ENCODE measurements at regions not wholly inside any gene's neighbourhood (a gene's known extent, or its start where the extent isn't known, plus 50 kb on each side); places are given as distances from the start of the nearest gene placed in this dataset.

DNA sequence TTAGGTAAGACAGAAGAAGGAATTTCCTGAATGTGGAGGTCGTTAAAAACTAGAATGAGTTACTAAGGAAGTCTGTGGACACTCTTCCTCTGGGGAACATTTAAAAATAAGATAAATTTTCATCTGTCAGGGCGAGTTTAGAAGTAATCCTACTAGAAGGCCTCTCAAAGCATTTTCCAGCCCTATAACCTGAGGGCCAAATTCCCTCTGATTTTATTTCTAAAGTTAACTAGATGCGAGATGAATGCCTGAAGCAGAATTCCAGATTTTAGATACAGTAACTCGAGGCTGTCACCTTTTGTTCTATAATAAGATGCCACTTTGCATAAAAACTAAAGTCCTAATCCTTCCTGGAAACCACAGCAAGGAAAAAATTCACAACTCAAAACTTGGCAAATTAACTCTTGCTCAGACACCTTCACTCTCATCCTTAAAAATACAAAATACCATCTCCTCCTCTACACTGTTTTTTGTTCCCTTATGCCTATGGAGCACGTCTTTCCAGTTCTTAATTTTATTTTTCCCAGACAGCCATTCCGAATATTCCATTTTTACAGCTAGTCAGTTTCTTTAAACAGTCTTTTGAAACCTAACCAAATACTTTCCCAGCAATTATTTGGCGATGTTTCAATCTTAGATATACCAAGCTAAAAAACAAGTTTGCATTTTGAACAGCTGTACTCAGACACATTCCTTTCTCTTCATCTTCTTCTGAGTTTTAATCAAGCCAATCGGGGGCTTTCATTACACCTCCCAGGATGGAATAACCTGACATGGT, 420.7 kb upstream of the NFE2L3 start:
- no peaks in the 10 kb centered on the region for H3K27me3 ChIP-seq (ENCODE audit: insufficient read depth, poor library complexity, severe bottlenecking)
- DNase-seq (ENCODE audit: low read depth in 1 of 2, low spot score in 1 of 2), result no peak
- H3K4me3 ChIP-seq (replicated peaks; ENCODE audit: insufficient read depth, low read length), result no peak overlapping the region
- no peak overlapping the region for H3K27ac ChIP-seq (replicated peaks)
- TF ChIP-seq POLR2AphosphoS5 (IDR thresholded peaks at IDR 0.05; ENCODE audit: low read depth) (no peak), SPI1 (IDR thresholded peaks at IDR 0.05; ENCODE audit: borderline replicate concordance, low read depth) (no peak)

- TF ChIP-seq POLR2AphosphoS5 (IDR thresholded peaks at IDR 0.05; ENCODE audit: low read depth) (no peak), GABPA (IDR thresholded peaks at IDR 0.05; ENCODE audit: low read depth) (no peak), CTCF (IDR thresholded peaks at IDR 0.05; ENCODE audit: insufficient read depth, low read length) (no peak), REST (IDR thresholded peaks at IDR 0.05; ENCODE audit: insufficient replicate concordance, low read depth) (no peak), SPI1 (IDR thresholded peaks at IDR 0.05; ENCODE audit: borderline replicate concordance, low read depth) (no peak)
- Histone ChIP-seq H3K27me3 (ENCODE audit: insufficient read depth, poor library complexity, severe bottlenecking) (no peaks in the 10 kb centered on the region), H3K4me3 (replicated peaks; ENCODE audit: insufficient read depth, low read length) (no peak overlapping the region), H3K27ac (replicated peaks) (no peak overlapping the region)
- no peak for DNase-seq (ENCODE audit: low read depth in 1 of 2, low spot score in 1 of 2)
Measured at GRCh38 chr7:25731846-25732245, 420.2 kb upstream of the NFE2L3 start.

DNA sequence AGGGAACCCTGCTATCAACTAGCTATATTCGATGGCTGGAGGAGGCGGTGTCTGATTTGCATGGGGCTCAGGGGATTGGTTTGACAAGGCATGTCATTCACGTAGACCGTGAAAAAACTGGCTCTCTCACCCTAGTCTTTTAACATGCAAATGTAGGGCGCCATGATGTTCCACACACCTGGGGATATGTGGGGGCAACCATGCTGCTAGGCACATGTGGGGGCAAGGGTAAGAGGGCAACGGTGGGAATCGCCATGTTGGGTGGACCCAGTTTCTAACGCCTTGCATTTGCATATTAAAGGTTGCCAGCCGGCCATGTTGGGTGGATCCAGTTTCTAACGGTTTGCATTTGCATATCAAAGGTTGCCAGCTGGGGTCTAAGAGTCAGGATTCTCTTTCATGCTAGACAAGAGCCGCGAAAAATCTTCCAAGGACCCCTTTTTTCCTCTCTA, 419.2 kb upstream of the NFE2L3 start:
- no peak overlapping the region for H3K27ac ChIP-seq (replicated peaks)
- no peak overlapping the region for H3K4me3 ChIP-seq (replicated peaks; ENCODE audit: insufficient read depth, low read length)
- TF ChIP-seq GABPA (IDR thresholded peaks at IDR 0.05; ENCODE audit: low read depth) (no peak), REST (IDR thresholded peaks at IDR 0.05; ENCODE audit: insufficient replicate concordance, low read depth) (no peak), POLR2AphosphoS5 (IDR thresholded peaks at IDR 0.05; ENCODE audit: low read depth) (no peak), SPI1 (IDR thresholded peaks at IDR 0.05; ENCODE audit: borderline replicate concordance, low read depth) (no peak), CTCF (IDR thresholded peaks at IDR 0.05; ENCODE audit: insufficient read depth, low read length) (no peak)
- DNase-seq (ENCODE audit: low read depth in 1 of 2, low spot score in 1 of 2), result no peak
- no peaks in the 10 kb centered on the region for H3K27me3 ChIP-seq (ENCODE audit: insufficient read depth, poor library complexity, severe bottlenecking)

DNA sequence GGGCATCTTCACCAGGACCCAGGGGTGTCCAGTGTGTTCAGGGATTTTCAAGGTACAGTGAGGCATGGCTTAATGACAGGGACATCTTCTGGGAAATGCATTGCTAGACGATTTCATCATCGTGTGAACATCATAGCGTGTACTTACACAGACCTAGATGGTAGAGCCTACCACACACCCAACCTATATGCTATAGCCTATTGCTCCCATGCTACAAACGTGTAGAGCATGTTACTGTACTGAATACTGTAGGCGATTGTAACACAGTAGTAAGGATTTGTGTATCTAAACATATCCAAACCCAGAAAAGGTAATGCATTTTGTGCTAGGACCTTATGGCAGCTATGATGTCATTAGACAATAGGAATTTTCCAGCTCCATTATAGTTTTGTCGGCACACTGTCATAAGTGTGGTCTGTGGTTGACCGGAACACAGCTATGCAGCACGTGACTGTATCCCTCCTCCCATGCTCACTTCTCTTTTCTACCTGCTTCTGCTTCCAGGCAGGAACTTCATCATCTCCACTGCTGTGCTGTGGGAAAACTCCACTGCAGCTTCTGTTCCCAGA, 416.2 kb upstream of the NFE2L3 start:
- DNase-seq (ENCODE audit: low read depth in 1 of 2, low spot score in 1 of 2), result peak in 1 of 2 experiments; percentile 34
- TF ChIP-seq SPI1 (IDR thresholded peaks at IDR 0.05; ENCODE audit: borderline replicate concordance, low read depth) (peak; percentile 76), GABPA (IDR thresholded peaks at IDR 0.05; ENCODE audit: low read depth) (no peak)
- no peak overlapping the region for H3K4me3 ChIP-seq (replicated peaks; ENCODE audit: insufficient read depth, low read length)
- H3K27me3 ChIP-seq (ENCODE audit: insufficient read depth, poor library complexity, severe bottlenecking), result no peaks in the 10 kb centered on the region
- no peak overlapping the region for H3K27ac ChIP-seq (replicated peaks)

Measured in HL-60 (cell line).